HepG2 (cell line): ENCODE measurements at regions not wholly inside any gene's neighbourhood (a gene's known extent, or its start where the extent isn't known, plus 50 kb on each side); places are given as distances from the start of the nearest gene placed in this dataset.

Experiments
- EZH2 ChIP-seq: conservative IDR thresholded peaks from 2 replicates; pipeline ENCODE4 v1.6.1; 2012; ENCODE audit warnings: mild to moderate bottlenecking, low read depth, low read length, moderate library complexity
- YY1 ChIP-seq: IDR thresholded peaks from 2 replicates; pipeline ENCODE4 v1.6.1; 2011; ENCODE audit warnings: low read length, low read depth, moderate library complexity, mild to moderate bottlenecking; ENCODE audit not compliant: insufficient read depth, insufficient replicate concordance
- ZNF124 ChIP-seq: sonication (generic); formaldehyde crosslinking; IDR thresholded peaks from 2 replicates; pipeline ENCODE4 v1.4.0; 2020; ENCODE audit warnings: missing genetic modification reagents
- TF ChIP-seq, protein P1 (sequence below): sonication (generic); formaldehyde crosslinking; IDR thresholded peaks from 2 replicates; pipeline ENCODE4 v1.4.0; 2020; ENCODE audit warnings: missing genetic modification reagents
- TF ChIP-seq, protein P2 (sequence below): sonication (generic); formaldehyde crosslinking; IDR thresholded peaks from 2 replicates; pipeline ENCODE4 v1.8.1; 2023; ENCODE audit warnings: missing genetic modification reagents, inconsistent platforms, borderline replicate concordance

DNA sequence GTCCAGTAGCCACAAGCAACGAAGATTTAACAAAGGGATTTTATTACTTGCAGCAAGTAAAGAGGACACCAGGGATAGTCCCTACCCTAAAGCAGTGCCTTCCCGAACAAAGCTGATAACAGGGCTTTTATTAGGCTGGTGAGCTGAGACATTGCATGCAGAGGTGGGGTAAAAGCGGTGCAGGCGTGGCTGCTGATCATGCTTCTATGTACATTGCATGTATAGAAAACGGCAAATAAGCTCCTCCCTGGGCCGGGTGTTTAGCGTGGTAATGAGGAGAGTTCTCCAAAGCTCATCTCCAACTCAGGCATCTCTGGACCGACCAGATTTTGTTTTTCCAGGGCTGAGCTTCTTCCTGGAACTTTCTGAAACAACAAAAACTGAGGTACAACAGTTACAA is 83.5 kb upstream of the CDH4 start:
- TF ChIP-seq, protein P1, sequence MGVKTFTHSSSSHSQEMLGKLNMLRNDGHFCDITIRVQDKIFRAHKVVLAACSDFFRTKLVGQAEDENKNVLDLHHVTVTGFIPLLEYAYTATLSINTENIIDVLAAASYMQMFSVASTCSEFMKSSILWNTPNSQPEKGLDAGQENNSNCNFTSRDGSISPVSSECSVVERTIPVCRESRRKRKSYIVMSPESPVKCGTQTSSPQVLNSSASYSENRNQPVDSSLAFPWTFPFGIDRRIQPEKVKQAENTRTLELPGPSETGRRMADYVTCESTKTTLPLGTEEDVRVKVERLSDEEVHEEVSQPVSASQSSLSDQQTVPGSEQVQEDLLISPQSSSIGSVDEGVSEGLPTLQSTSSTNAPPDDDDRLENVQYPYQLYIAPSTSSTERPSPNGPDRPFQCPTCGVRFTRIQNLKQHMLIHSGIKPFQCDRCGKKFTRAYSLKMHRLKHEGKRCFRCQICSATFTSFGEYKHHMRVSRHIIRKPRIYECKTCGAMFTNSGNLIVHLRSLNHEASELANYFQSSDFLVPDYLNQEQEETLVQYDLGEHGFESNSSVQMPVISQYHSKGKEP (CRISPR knock-in tag) = no peak
- TF ChIP-seq, protein P2, sequence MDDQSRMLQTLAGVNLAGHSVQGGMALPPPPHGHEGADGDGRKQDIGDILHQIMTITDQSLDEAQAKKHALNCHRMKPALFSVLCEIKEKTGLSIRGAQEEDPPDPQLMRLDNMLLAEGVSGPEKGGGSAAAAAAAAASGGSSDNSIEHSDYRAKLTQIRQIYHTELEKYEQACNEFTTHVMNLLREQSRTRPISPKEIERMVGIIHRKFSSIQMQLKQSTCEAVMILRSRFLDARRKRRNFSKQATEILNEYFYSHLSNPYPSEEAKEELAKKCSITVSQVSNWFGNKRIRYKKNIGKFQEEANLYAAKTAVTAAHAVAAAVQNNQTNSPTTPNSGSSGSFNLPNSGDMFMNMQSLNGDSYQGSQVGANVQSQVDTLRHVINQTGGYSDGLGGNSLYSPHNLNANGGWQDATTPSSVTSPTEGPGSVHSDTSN (CRISPR knock-in tag) = no peak
- TF ChIP-seq EZH2 (no peak), YY1 (no peak), ZNF124 (CRISPR knock-in tag) (no peak)
